ENCODE measurements at regions not wholly inside any gene's neighbourhood (a gene's known extent, or its start where the extent isn't known, plus 50 kb on each side); places are given as distances from the start of the nearest gene placed in this dataset.

DNA sequence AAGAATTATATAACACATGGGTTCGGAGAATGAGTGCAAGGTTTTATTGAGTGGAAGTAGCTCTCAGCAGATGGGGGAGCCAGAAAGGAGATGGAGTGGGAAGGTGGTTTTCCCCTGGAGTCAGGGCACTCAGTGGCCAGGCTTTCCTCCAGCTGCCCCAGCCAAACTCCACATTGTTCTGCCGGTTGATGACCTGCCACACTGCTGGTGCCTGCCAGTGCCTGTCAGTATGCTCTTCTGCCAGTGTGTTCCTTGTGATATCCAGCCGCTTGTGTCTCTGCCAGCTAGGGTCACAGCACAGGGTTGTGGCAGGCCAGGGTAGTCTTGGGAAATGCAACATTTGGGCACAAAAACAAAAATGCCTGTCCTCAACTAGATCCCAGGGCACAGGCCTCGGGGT, 604.8 kb upstream of the TECRL start:
- no peak overlapping the region for H3K4ac ChIP-seq (ENCODE audit: low read depth, low read length)
- H3K4me2 ChIP-seq (ENCODE audit: low read length) = no peak overlapping the region

DNA sequence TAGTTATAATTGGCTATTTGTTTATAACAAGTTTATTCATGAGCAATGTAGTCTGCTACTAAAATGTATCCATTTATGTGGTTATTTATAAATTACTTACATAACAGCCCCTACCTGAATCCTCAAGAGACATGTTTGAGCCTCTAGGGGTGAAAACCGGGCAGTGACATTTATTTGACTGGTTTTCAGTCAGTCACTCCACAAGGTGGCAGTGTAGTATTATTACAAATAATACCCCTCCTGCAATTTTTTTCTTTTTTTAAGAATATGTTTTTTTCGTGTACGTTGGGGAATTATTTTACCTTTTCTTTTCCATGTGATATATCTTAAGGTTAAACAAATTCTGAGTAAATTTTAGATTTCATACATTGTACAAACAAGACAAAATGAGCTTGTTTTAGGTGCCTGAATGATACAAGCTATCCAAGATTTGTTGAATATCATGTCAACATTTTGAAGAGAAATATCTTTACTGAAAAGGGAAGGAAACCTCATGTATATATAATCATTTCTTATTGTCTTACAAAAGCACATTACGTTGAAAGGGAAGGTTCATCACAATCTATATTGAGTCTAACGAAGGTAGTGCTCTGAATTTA, 598.7 kb upstream of the TECRL start:
- no peak overlapping the region for H3K23ac ChIP-seq (ENCODE audit: low read length)
- no peaks in the 10 kb centered on the region for H3K79me2 ChIP-seq (ENCODE audit: control insufficient read depth, insufficient read depth, low read length)
- H3K27me3 ChIP-seq (ENCODE audit: insufficient read depth, low read length, poor library complexity) = no peaks in the 10 kb centered on the region
- H3K56ac ChIP-seq (ENCODE audit: low read length) = no peak overlapping the region
- no peak overlapping the region for H4K5ac ChIP-seq (ENCODE audit: low read length)
- H3K4me2 ChIP-seq (ENCODE audit: low read length) = no peak overlapping the region
- H3K36me3 ChIP-seq (ENCODE audit: control insufficient read depth, insufficient read depth, low read length) = no peaks in the 10 kb centered on the region
- H3K9ac ChIP-seq (ENCODE audit: low read length) = no peak overlapping the region
- WGBS (ENCODE audit: extremely low coverage, insufficient coverage, low lambda C conversion rate) = no CpG with 5 or more reads among the region's 5 CpGs
- H3K4me1 ChIP-seq (ENCODE audit: control insufficient read depth, low read depth, low read length) = no peaks in the 10 kb centered on the region
- H3K4ac ChIP-seq (ENCODE audit: low read depth, low read length) = no peak overlapping the region
- H3K79me1 ChIP-seq (ENCODE audit: low read length) = no peaks in the 10 kb centered on the region
- H3K4me3 ChIP-seq (ENCODE audit: low read length) = no peak overlapping the region
- no peak overlapping the region for H2BK120ac ChIP-seq (ENCODE audit: low read depth, low read length)
- no peak overlapping the region for H4K8ac ChIP-seq (ENCODE audit: low read depth, low read length)
- no peak overlapping the region for H3K27ac ChIP-seq (ENCODE audit: low read depth, low read length)
- DNase-seq = peak; percentile 70
- H2BK15ac ChIP-seq (replicated peaks; ENCODE audit: low read depth) = no peak overlapping the region
- no peak overlapping the region for H2BK5ac ChIP-seq (ENCODE audit: low read length)
- no peak overlapping the region for H3K18ac ChIP-seq (ENCODE audit: low read length)
- no peak overlapping the region for H2AK5ac ChIP-seq (ENCODE audit: low read length)

More for the DNA sequence above, 604.8 kb upstream of the TECRL start:
- H4K8ac ChIP-seq (ENCODE audit: low read depth, low read length) = no peak overlapping the region
- H3K56ac ChIP-seq (ENCODE audit: low read length) = no peak overlapping the region
- H3K79me1 ChIP-seq (ENCODE audit: low read length) = no peaks in the 10 kb centered on the region
- no peak overlapping the region for H2BK5ac ChIP-seq (ENCODE audit: low read length)
- no peaks in the 10 kb centered on the region for H3K27me3 ChIP-seq (ENCODE audit: insufficient read depth, low read length, poor library complexity)
- H3K18ac ChIP-seq (ENCODE audit: low read length) = no peak overlapping the region
- H4K5ac ChIP-seq (ENCODE audit: low read length) = no peak overlapping the region
- no peak for DNase-seq
- no peak overlapping the region for H3K23ac ChIP-seq (ENCODE audit: low read length)
- H2BK120ac ChIP-seq (ENCODE audit: low read depth, low read length) = no peak overlapping the region
- H3K4me3 ChIP-seq (ENCODE audit: low read length) = no peak overlapping the region
- H3K27ac ChIP-seq (ENCODE audit: low read depth, low read length) = no peak overlapping the region
- no peak overlapping the region for H2AK5ac ChIP-seq (ENCODE audit: low read length)
- H3K4me1 ChIP-seq (ENCODE audit: control insufficient read depth, low read depth, low read length) = no peaks in the 10 kb centered on the region
- H3K9ac ChIP-seq (ENCODE audit: low read length) = no peak overlapping the region
- H2BK15ac ChIP-seq (replicated peaks; ENCODE audit: low read depth) = no peak overlapping the region
- H3K36me3 ChIP-seq (ENCODE audit: control insufficient read depth, insufficient read depth, low read length) = no peaks in the 10 kb centered on the region
- no CpG with 5 or more reads among the region's 4 CpGs for WGBS (ENCODE audit: extremely low coverage, insufficient coverage, low lambda C conversion rate)
- H3K79me2 ChIP-seq (ENCODE audit: control insufficient read depth, insufficient read depth, low read length) = no peaks in the 10 kb centered on the region

DNA sequence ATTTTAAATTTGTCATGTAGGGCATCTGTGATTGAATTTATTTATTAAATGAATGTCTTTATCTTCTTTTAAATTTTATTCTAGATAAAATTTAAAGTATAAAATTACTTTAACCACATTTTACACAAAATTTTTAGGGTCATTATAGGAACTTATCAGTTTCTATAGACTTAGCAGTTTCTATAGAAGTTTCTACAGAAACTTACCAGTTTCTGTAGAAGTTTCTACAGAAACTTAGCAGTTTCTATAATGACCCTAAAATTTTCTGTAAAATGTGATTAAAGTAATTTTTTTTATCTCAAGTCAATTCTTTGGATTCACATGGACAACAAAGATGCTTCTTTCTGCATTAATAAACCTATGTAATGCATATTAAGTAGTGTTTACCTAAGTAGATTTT, 565.9 kb upstream of the TECRL start:
- H2BK5ac ChIP-seq (ENCODE audit: low read length) = no peak overlapping the region
- no peak overlapping the region for H2BK15ac ChIP-seq (replicated peaks; ENCODE audit: low read depth)
- H3K18ac ChIP-seq (ENCODE audit: low read length) = no peak overlapping the region
- no peaks in the 10 kb centered on the region for H3K4me1 ChIP-seq (ENCODE audit: control insufficient read depth, low read depth, low read length)
- H3K23ac ChIP-seq (ENCODE audit: low read length) = no peak overlapping the region
- no peaks in the 10 kb centered on the region for H3K36me3 ChIP-seq (ENCODE audit: control insufficient read depth, insufficient read depth, low read length)
- H3K4me2 ChIP-seq (ENCODE audit: low read length) = no peak overlapping the region
- no peak overlapping the region for H4K5ac ChIP-seq (ENCODE audit: low read length)
- H2BK120ac ChIP-seq (ENCODE audit: low read depth, low read length) = no peak overlapping the region
- H4K8ac ChIP-seq (ENCODE audit: low read depth, low read length) = no peak overlapping the region
- H3K56ac ChIP-seq (ENCODE audit: low read length) = no peak overlapping the region
- no peak overlapping the region for H3K4me3 ChIP-seq (ENCODE audit: low read length)
- H3K79me2 ChIP-seq (ENCODE audit: control insufficient read depth, insufficient read depth, low read length) = no peaks in the 10 kb centered on the region
- no peaks in the 10 kb centered on the region for H3K79me1 ChIP-seq (ENCODE audit: low read length)
- no peak for DNase-seq
- H3K27ac ChIP-seq (ENCODE audit: low read depth, low read length) = no peak overlapping the region
- no peak overlapping the region for H2AK5ac ChIP-seq (ENCODE audit: low read length)
- H3K27me3 ChIP-seq (ENCODE audit: insufficient read depth, low read length, poor library complexity) = no peaks in the 10 kb centered on the region
- H3K9ac ChIP-seq (ENCODE audit: low read length) = no peak overlapping the region
- H3K4ac ChIP-seq (ENCODE audit: low read depth, low read length) = no peak overlapping the region

DNA sequence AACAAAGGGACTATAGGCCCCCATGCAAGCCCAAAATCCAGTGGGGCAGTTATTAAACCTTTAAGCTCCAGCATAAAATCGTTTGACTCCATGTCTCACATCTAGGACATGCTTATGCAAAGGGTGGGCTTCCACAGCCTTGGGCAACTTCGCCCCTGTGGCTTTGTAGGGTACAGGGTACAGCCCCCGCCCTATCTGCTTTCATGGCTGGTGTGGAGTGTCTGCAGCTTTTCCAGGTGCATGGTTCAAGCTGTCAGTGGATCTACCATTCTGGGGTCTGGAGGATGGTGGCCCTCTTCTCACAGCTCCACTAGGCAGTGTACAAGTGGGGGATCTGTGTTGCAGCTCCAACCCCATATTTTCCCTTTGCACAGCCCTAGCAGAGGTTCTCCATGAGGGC, 559.8 kb upstream of the TECRL start:
- Histone ChIP-seq H3K56ac (ENCODE audit: low read length) (no peak overlapping the region), H3K79me2 (ENCODE audit: control insufficient read depth, insufficient read depth, low read length) (no peaks in the 10 kb centered on the region), H3K23ac (ENCODE audit: low read length) (no peak overlapping the region), H2BK120ac (ENCODE audit: low read depth, low read length) (no peak overlapping the region), H4K8ac (ENCODE audit: low read depth, low read length) (no peak overlapping the region), H4K5ac (ENCODE audit: low read length) (no peak overlapping the region), H3K4ac (ENCODE audit: low read depth, low read length) (no peak overlapping the region), H3K36me3 (ENCODE audit: control insufficient read depth, insufficient read depth, low read length) (no peaks in the 10 kb centered on the region), H3K4me3 (ENCODE audit: low read length) (no peak overlapping the region), H3K79me1 (ENCODE audit: low read length) (no peaks in the 10 kb centered on the region), H2BK5ac (ENCODE audit: low read length) (no peak overlapping the region), H2BK15ac (replicated peaks; ENCODE audit: low read depth) (no peak overlapping the region), H3K4me1 (ENCODE audit: control insufficient read depth, low read depth, low read length) (no peaks in the 10 kb centered on the region), H3K18ac (ENCODE audit: low read length) (no peak overlapping the region), H3K27ac (ENCODE audit: low read depth, low read length) (no peak overlapping the region), H2AK5ac (ENCODE audit: low read length) (no peak overlapping the region), H3K27me3 (ENCODE audit: insufficient read depth, low read length, poor library complexity) (no peaks in the 10 kb centered on the region), H3K4me2 (ENCODE audit: low read length) (no peak overlapping the region), H3K9ac (ENCODE audit: low read length) (no peak overlapping the region)
- WGBS (ENCODE audit: extremely low coverage, insufficient coverage, low lambda C conversion rate) = no CpG with 5 or more reads among the region's 3 CpGs
- no peak for DNase-seq

DNA sequence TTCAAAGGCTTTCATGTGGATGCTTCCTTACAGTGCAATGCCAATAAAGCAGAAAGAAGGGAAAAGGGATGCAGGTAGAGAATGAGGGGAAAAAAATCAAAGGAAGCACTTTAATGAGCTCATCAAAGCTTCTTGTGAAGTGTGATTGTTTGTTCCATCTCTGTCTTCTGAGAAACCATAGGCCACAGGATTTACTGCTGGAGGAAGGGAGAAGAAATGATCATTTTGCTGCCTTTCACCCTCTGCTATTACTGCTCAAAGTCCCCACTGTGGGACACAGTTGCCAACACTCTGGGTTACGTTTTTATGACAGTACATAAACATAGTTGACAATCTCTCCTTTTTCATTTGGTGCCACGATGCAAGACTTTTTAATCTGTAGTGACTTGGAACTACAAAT, 558.0 kb upstream of the TECRL start:
- Histone ChIP-seq H3K23ac (ENCODE audit: low read length) (no peak overlapping the region), H3K79me2 (ENCODE audit: control insufficient read depth, insufficient read depth, low read length) (no peaks in the 10 kb centered on the region), H3K56ac (ENCODE audit: low read length) (no peak overlapping the region), H3K36me3 (ENCODE audit: control insufficient read depth, insufficient read depth, low read length) (no peaks in the 10 kb centered on the region), H3K27ac (ENCODE audit: low read depth, low read length) (no peak overlapping the region), H2AK5ac (ENCODE audit: low read length) (no peak overlapping the region), H3K4ac (ENCODE audit: low read depth, low read length) (no peak overlapping the region), H2BK120ac (ENCODE audit: low read depth, low read length) (no peak overlapping the region), H3K4me3 (ENCODE audit: low read length) (no peak overlapping the region), H3K4me1 (ENCODE audit: control insufficient read depth, low read depth, low read length) (no peaks in the 10 kb centered on the region), H2BK15ac (replicated peaks; ENCODE audit: low read depth) (no peak overlapping the region), H3K18ac (ENCODE audit: low read length) (no peak overlapping the region), H3K9ac (ENCODE audit: low read length) (no peak overlapping the region), H4K5ac (ENCODE audit: low read length) (no peak overlapping the region), H2BK5ac (ENCODE audit: low read length) (no peak overlapping the region), H4K8ac (ENCODE audit: low read depth, low read length) (no peak overlapping the region), H3K27me3 (ENCODE audit: insufficient read depth, low read length, poor library complexity) (no peaks in the 10 kb centered on the region), H3K79me1 (ENCODE audit: low read length) (no peaks in the 10 kb centered on the region), H3K4me2 (ENCODE audit: low read length) (no peak overlapping the region)
- DNase-seq = no peak
- no CpG with 5 or more reads among the region's 2 CpGs for WGBS (ENCODE audit: extremely low coverage, insufficient coverage, low lambda C conversion rate)

DNA sequence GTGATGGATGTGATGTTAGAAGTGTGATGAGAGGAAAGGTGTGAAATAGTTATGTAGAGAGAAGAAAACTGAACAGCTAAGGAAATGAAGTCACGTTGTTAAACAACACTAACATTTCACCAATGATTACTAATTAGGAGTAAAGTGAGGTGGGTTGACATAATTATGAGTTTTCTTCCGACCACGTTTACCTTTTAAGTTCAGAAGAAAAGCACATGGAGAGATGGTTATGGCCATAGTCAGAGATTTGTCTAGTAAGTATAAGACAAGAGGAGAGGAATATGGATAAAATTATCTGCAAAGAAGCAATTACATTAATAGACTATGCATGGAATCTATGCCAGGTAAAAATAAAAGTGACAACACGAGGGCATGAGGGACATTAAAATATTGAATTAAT, 551.3 kb upstream of the TECRL start:
- no peak overlapping the region for H3K18ac ChIP-seq (ENCODE audit: low read length)
- no peak overlapping the region for H3K4me3 ChIP-seq (ENCODE audit: low read length)
- no peaks in the 10 kb centered on the region for H3K27me3 ChIP-seq (ENCODE audit: insufficient read depth, low read length, poor library complexity)
- no peak for DNase-seq
- no peak overlapping the region for H2AK5ac ChIP-seq (ENCODE audit: low read length)
- no peak overlapping the region for H3K56ac ChIP-seq (ENCODE audit: low read length)
- no peak overlapping the region for H2BK15ac ChIP-seq (replicated peaks; ENCODE audit: low read depth)
- no peak overlapping the region for H3K23ac ChIP-seq (ENCODE audit: low read length)
- no peak overlapping the region for H3K4ac ChIP-seq (ENCODE audit: low read depth, low read length)
- no peaks in the 10 kb centered on the region for H3K4me1 ChIP-seq (ENCODE audit: control insufficient read depth, low read depth, low read length)
- no peaks in the 10 kb centered on the region for H3K79me1 ChIP-seq (ENCODE audit: low read length)
- H3K36me3 ChIP-seq (ENCODE audit: control insufficient read depth, insufficient read depth, low read length) = no peaks in the 10 kb centered on the region
- no peak overlapping the region for H4K5ac ChIP-seq (ENCODE audit: low read length)
- H3K9ac ChIP-seq (ENCODE audit: low read length) = no peak overlapping the region
- H2BK5ac ChIP-seq (ENCODE audit: low read length) = no peak overlapping the region
- no peak overlapping the region for H3K4me2 ChIP-seq (ENCODE audit: low read length)
- H4K8ac ChIP-seq (ENCODE audit: low read depth, low read length) = no peak overlapping the region
- no peak overlapping the region for H3K27ac ChIP-seq (ENCODE audit: low read depth, low read length)
- H3K79me2 ChIP-seq (ENCODE audit: control insufficient read depth, insufficient read depth, low read length) = no peaks in the 10 kb centered on the region
- no peak overlapping the region for H2BK120ac ChIP-seq (ENCODE audit: low read depth, low read length)
- no CpG with 5 or more reads among the region's 4 CpGs for WGBS (ENCODE audit: extremely low coverage, insufficient coverage, low lambda C conversion rate)
